OCI-LY7 (cell line): ENCODE measurements at regions not wholly inside any gene's neighbourhood (a gene's known extent, or its start where the extent isn't known, plus 50 kb on each side); places are given as distances from the start of the nearest gene placed in this dataset.

Source experiments
- BruUV-seq: library from RNA; stranded (reverse); fragments of 400-500 nt; replicated peaks from 2 replicates; lab custom pipeline; 2021; lab: Mats Ljungman, UMichigan
- CTCF ChIA-PET: fragments of 300-600 bp; sonication (Branson Sonifier 250); formaldehyde crosslinking; loops from one replicate; lab custom pipeline; 2022; ENCODE audit warnings: antibody characterized with exemption; ENCODE audit not compliant: unreplicated experiment; lab: Charles Lee
- POLR2A ChIA-PET: fragments of 300-600 bp; sonication (Branson Sonifier 250); formaldehyde crosslinking; loops from one replicate; lab custom pipeline; 2022; ENCODE audit warnings: antibody characterized with exemption; lab: Charles Lee
- DNase-seq: peaks from one replicate; pipeline ENCODE4 v3.0.0-alpha.2; 2015; ENCODE audit warnings: low spot score
- H2AFZ ChIP-seq: fragments of 200-600 bp; sonication (generic), shearing (Covaris generic); 2 replicates; pipeline ENCODE4 v1.6.1; 2014; ENCODE audit warnings: mild to moderate bottlenecking, antibody characterized with exemption, low read length, moderate library complexity
- H3K27ac ChIP-seq: fragments of 200-600 bp; sonication (generic); 2 replicates; pipeline ENCODE4 v1.5.1; 2014; ENCODE audit warnings: mixed run types, low read depth, mild to moderate bottlenecking, moderate library complexity, low read length, inconsistent platforms; ENCODE audit not compliant: poor library complexity, severe bottlenecking
- H3K36me3 ChIP-seq: fragments of 200-600 bp; sonication (generic); 2 replicates; pipeline ENCODE4 v1.6.1; 2014; ENCODE audit warnings: mild to moderate bottlenecking, antibody characterized with exemption, low read length, moderate library complexity, mixed read lengths; ENCODE audit not compliant: insufficient read depth
- H3K4me1 ChIP-seq: fragments of 200-600 bp; sonication (generic); 2 replicates; pipeline ENCODE4 v1.5.1; 2014; ENCODE audit warnings: mild to moderate bottlenecking, low read length; ENCODE audit not compliant: insufficient read depth, poor library complexity, severe bottlenecking
- H3K4me2 ChIP-seq: fragments of 200-600 bp; sonication (generic); 2 replicates; pipeline ENCODE4 v1.6.1; 2014; ENCODE audit warnings: mild to moderate bottlenecking, low read length
- H3K4me3 ChIP-seq: fragments of 200-600 bp; sonication (generic); 2 replicates; pipeline ENCODE4 v1.5.1; 2014; ENCODE audit warnings: mild to moderate bottlenecking, low read depth, low read length; ENCODE audit not compliant: poor library complexity, severe bottlenecking
- H3K79me2 ChIP-seq: fragments of 200-600 bp; sonication (generic); 2 replicates; pipeline ENCODE4 v1.6.1; 2016; ENCODE audit warnings: low read depth, mild to moderate bottlenecking, low read length, moderate library complexity, mixed read lengths; ENCODE audit not compliant: insufficient read depth
- H3K9me2 ChIP-seq: fragments of 200-600 bp; sonication (generic); 2 replicates; pipeline ENCODE4 v1.6.1; 2016; ENCODE audit warnings: mild to moderate bottlenecking, low read length, mixed read lengths; ENCODE audit not compliant: insufficient read depth
- H3K9me3 ChIP-seq: fragments of 200-600 bp; sonication (generic); 2 replicates; pipeline ENCODE4 v1.6.1; 2014; ENCODE audit warnings: mild to moderate bottlenecking, mixed run types, low read length, mixed read lengths
- H4K20me1 ChIP-seq: fragments of 200-600 bp; sonication (generic); 2 replicates; pipeline ENCODE4 v1.6.1; 2014; ENCODE audit warnings: mild to moderate bottlenecking, antibody characterized with exemption, low read length, moderate library complexity, mixed read lengths; ENCODE audit not compliant: insufficient read depth
- EZH2phosphoT487 ChIP-seq: fragments of 200-600 bp; sonication (generic); IDR thresholded peaks from 2 replicates; pipeline ENCODE4 v1.6.1; 2018; ENCODE audit warnings: low read depth, borderline replicate concordance, mild to moderate bottlenecking, mixed run types, antibody characterized with exemption, low read length, moderate library complexity, mixed read lengths
- intact Hi-C: fragments of 100-400 bp; cut with micrococcal nuclease; formaldehyde crosslinking; loops from one replicate; pipeline ENCODE4 v1.10.0; 2022; ENCODE audit not compliant: unreplicated experiment
- TF ChIP-seq, protein P1 (sequence below): fragments of 200-600 bp; sonication (generic); conservative IDR thresholded peaks from 2 replicates; pipeline ENCODE4 v1.5.1; 2014; ENCODE audit warnings: mild to moderate bottlenecking, antibody characterized with exemption, low read length, moderate library complexity, mixed read lengths

DNA sequence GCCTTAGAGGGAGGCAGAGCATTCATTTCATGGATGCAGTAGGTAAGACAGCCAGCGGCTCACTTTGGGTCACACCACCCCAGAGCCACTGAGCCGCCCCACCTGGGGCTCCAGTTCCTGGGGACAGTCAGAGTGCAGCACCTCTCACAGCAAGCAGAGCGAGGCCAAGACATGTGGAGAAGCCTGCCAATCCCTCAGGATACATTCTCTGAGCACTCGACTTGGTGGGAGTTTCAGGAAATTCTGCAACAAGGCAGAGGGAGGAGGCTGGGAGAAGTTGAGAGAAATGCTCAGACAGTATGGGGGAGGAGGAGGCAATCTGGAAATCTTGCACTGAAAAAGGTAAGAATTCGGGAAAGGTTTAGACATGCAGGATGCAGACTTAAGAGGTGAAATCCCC, 60.8 kb upstream of the WLS start:
- H3K36me3 ChIP-seq: no peaks in the 10 kb centered on the region
- TF ChIP-seq EZH2phosphoT487: no peak
- TF ChIP-seq, protein P1, sequence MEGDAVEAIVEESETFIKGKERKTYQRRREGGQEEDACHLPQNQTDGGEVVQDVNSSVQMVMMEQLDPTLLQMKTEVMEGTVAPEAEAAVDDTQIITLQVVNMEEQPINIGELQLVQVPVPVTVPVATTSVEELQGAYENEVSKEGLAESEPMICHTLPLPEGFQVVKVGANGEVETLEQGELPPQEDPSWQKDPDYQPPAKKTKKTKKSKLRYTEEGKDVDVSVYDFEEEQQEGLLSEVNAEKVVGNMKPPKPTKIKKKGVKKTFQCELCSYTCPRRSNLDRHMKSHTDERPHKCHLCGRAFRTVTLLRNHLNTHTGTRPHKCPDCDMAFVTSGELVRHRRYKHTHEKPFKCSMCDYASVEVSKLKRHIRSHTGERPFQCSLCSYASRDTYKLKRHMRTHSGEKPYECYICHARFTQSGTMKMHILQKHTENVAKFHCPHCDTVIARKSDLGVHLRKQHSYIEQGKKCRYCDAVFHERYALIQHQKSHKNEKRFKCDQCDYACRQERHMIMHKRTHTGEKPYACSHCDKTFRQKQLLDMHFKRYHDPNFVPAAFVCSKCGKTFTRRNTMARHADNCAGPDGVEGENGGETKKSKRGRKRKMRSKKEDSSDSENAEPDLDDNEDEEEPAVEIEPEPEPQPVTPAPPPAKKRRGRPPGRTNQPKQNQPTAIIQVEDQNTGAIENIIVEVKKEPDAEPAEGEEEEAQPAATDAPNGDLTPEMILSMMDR: no peak
- no peak overlapping the region for H3K27ac ChIP-seq
- ChIA-PET CTCF (no interaction called here), POLR2A (no interaction called here)
- no peak overlapping the region for H2AFZ ChIP-seq
- H3K9me2 ChIP-seq: no peaks in the 10 kb centered on the region
- intact Hi-C loops: no loop called here
- no peaks in the 10 kb centered on the region for H3K9me3 ChIP-seq
- BruUV-seq: no TSS peak
- no peaks in the 10 kb centered on the region for H3K4me1 ChIP-seq
- DNase-seq: no peak
- H3K4me3 ChIP-seq: no peak overlapping the region
- no peaks in the 10 kb centered on the region for H4K20me1 ChIP-seq
- no peak overlapping the region for H3K4me2 ChIP-seq
- no peaks in the 10 kb centered on the region for H3K79me2 ChIP-seq

DNA sequence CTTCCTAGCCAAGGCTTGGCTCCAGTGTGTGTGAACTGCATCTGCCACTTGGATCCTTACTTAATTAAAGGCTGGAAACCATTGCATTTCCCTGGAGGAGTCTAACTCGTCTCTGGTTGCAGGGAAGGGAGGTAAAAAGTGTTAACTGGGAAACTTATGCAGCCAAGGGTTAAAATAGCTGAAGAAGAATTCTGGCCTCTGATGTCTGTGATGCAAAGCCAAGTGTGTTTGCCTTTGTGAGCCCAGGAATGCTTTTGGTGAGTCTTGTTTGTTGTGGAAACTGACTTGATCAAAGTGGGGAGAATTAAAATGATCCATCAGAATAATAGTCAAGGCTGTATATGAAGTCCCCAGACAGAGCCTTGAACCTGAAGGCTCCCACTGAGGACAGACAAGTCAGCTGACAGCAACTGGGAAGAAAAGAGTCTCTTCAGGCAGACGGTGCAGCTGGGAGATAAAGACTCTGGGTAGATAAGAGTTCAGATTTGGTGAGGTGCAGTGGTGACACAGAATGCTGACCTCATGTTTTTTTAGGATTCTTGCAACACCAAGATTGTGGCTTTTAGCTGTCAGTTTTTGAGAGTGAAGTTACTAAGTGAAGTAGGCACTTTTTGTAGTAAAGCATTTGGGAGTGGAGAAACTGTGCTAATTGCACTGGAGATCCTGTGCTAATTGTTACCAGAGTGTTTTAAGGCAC, 59.5 kb upstream of the WLS start:
- CTCF ChIA-PET: no interaction called here
- intact Hi-C loops: no loop called here
- BruUV-seq: no TSS peak

DNA sequence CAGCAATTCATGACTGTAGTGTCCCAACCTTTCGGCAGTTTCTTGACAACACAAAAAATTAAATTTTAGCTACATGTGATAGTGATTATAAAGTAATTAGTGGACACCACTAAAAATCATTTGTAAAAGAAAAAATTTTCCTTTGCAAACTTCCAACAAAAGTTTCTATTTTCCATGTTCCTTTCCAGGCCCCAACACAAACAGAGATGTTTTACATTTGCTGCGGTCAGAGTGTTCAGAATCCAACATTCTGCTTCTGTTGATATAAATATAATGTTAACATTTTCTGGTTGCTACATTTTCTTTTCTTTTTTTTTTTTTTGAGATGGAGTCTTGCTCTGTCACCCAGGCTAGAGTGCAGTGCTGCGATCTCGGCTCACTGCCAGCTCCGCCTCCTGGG, 54.9 kb upstream of the WLS start:
- H3K79me2 ChIP-seq: no peaks in the 10 kb centered on the region
- H3K27ac ChIP-seq: no peak overlapping the region
- no TSS peak for BruUV-seq
- ChIA-PET POLR2A (interaction anchor here (0.6 kb wide), 2 partner anchors 17 to 225 kb away, joined by 3 to 4 read pairs; no protein-coding TSS in a partner anchor), CTCF (no interaction called here)
- no peak overlapping the region for H3K4me3 ChIP-seq
- H4K20me1 ChIP-seq: no peaks in the 10 kb centered on the region
- H3K36me3 ChIP-seq: no peaks in the 10 kb centered on the region
- H3K9me3 ChIP-seq: no peaks in the 10 kb centered on the region
- H3K4me2 ChIP-seq: no peak overlapping the region
- no peaks in the 10 kb centered on the region for H3K9me2 ChIP-seq
- TF ChIP-seq EZH2phosphoT487: no peak
- TF ChIP-seq, protein P1: no peak
- H3K4me1 ChIP-seq: no peaks in the 10 kb centered on the region
- DNase-seq: no peak
- intact Hi-C loops: no loop called here
- no peak overlapping the region for H2AFZ ChIP-seq

More for the DNA sequence above, 59.5 kb upstream of the WLS start:
- H3K9me3 ChIP-seq: no peaks in the 10 kb centered on the region
- no peak for DNase-seq
- no peaks in the 10 kb centered on the region for H3K36me3 ChIP-seq
- no peaks in the 10 kb centered on the region for H3K9me2 ChIP-seq
- TF ChIP-seq, protein P1: no peak
- TF ChIP-seq EZH2phosphoT487: no peak
- POLR2A ChIA-PET: interaction anchor here (1.4 kb wide), 1 partner anchor 11 kb away, joined by 3 read pairs; no protein-coding TSS in a partner anchor
- H3K4me3 ChIP-seq: no peak overlapping the region
- H3K79me2 ChIP-seq: no peaks in the 10 kb centered on the region
- no peaks in the 10 kb centered on the region for H4K20me1 ChIP-seq
- no peak overlapping the region for H3K4me2 ChIP-seq
- no peaks in the 10 kb centered on the region for H3K4me1 ChIP-seq
- no peak overlapping the region for H3K27ac ChIP-seq
- no peak overlapping the region for H2AFZ ChIP-seq
